ENCODE measurements at regions not wholly inside any gene's neighbourhood (a gene's known extent, or its start where the extent isn't known, plus 50 kb on each side); places are given as distances from the start of the nearest gene placed in this dataset.

GRCh38 chr18:64294967-64295366, 146.1 kb upstream of the LINC00305 start:
- Histone ChIP-seq H3K79me2 (ENCODE audit: low read length) (no peaks in the 10 kb centered on the region), H3K9me3 (ENCODE audit: insufficient read depth, low read length) (no peaks in the 10 kb centered on the region), H3K4me3 (ENCODE audit: low read length) (no peak overlapping the region), H3K27ac (ENCODE audit: low read length) (no peak overlapping the region), H3K4me2 (ENCODE audit: low read length) (no peak overlapping the region), H3K27me3 (ENCODE audit: low read depth, low read length) (no peaks in the 10 kb centered on the region), H3K36me3 (replicated peaks; ENCODE audit: low read depth, low read length) (no peaks in the 10 kb centered on the region), H3K4me1 (ENCODE audit: low read length) (no peaks in the 10 kb centered on the region), H2AFZ (ENCODE audit: low read depth, low read length) (no peak overlapping the region), H3K9ac (ENCODE audit: low read length) (no peak overlapping the region), H4K20me1 (ENCODE audit: insufficient read depth, low read length) (no peaks in the 10 kb centered on the region)
- TF ChIP-seq, protein P1, sequence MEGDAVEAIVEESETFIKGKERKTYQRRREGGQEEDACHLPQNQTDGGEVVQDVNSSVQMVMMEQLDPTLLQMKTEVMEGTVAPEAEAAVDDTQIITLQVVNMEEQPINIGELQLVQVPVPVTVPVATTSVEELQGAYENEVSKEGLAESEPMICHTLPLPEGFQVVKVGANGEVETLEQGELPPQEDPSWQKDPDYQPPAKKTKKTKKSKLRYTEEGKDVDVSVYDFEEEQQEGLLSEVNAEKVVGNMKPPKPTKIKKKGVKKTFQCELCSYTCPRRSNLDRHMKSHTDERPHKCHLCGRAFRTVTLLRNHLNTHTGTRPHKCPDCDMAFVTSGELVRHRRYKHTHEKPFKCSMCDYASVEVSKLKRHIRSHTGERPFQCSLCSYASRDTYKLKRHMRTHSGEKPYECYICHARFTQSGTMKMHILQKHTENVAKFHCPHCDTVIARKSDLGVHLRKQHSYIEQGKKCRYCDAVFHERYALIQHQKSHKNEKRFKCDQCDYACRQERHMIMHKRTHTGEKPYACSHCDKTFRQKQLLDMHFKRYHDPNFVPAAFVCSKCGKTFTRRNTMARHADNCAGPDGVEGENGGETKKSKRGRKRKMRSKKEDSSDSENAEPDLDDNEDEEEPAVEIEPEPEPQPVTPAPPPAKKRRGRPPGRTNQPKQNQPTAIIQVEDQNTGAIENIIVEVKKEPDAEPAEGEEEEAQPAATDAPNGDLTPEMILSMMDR (IDR thresholded peaks at IDR 0.05; ENCODE audit: low read depth, low read length): no peak
- no peak for TF ChIP-seq EZH2phosphoT487 (IDR thresholded peaks at IDR 0.05; ENCODE audit: low read depth)

DNA sequence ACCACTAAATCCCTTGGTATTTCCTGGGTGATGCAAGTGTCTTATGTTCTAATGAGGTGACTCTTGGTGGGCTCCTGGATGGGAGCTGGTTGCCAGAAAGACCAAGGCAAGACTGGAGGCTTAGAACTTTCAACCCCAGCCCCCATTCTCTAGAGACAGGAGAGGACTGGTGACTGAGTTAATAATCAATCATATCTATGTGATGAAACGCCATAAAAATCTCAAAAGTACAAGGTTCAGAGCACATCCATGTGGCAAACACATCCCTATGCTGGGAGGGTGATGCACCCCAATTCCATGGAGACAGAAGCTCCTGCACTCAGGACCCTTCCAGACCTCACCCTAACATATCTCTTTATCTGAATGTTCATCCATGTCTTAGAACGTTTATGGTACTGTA, 139.5 kb upstream of the LINC00305 start:
- H3K36me3 ChIP-seq (replicated peaks; ENCODE audit: low read depth, low read length): no peaks in the 10 kb centered on the region
- H3K27ac ChIP-seq (ENCODE audit: low read length): no peak overlapping the region
- no peaks in the 10 kb centered on the region for H4K20me1 ChIP-seq (ENCODE audit: insufficient read depth, low read length)
- H3K4me3 ChIP-seq (ENCODE audit: low read length): no peak overlapping the region
- no peak overlapping the region for H2AFZ ChIP-seq (ENCODE audit: low read depth, low read length)
- H3K4me1 ChIP-seq (ENCODE audit: low read length): no peaks in the 10 kb centered on the region
- H3K79me2 ChIP-seq (ENCODE audit: low read length): no peaks in the 10 kb centered on the region
- no peaks in the 10 kb centered on the region for H3K9me3 ChIP-seq (ENCODE audit: insufficient read depth, low read length)
- no peaks in the 10 kb centered on the region for H3K27me3 ChIP-seq (ENCODE audit: low read depth, low read length)
- no peak overlapping the region for H3K4me2 ChIP-seq (ENCODE audit: low read length)
- no peak for TF ChIP-seq EZH2phosphoT487 (IDR thresholded peaks at IDR 0.05; ENCODE audit: low read depth)
- TF ChIP-seq, protein P1 (IDR thresholded peaks at IDR 0.05; ENCODE audit: low read depth, low read length): no peak
- H3K9ac ChIP-seq (ENCODE audit: low read length): no peak overlapping the region

DNA sequence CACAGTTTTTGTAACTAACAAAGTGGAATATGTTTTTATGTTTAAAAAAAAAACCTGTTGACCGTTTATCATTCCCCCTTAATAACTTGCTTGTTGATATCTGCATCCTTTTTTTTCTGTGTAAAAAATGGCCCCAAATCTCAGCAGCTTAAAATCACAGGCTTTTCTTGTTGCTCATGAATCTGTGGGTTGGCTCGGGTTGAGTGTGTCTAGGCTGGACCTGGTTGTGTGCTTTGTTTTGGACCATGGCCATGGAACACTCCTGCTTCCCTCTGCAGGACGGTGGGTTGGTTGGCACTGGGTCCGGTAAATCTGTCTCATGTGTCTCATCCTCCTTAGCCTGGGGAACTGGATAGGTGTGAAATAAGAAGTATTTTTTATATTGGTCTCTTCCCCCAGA, 139.0 kb upstream of the LINC00305 start:
- no peaks in the 10 kb centered on the region for H4K20me1 ChIP-seq (ENCODE audit: insufficient read depth, low read length)
- no peak for TF ChIP-seq EZH2phosphoT487 (IDR thresholded peaks at IDR 0.05; ENCODE audit: low read depth)
- H3K9ac ChIP-seq (ENCODE audit: low read length): no peak overlapping the region
- no peaks in the 10 kb centered on the region for H3K27me3 ChIP-seq (ENCODE audit: low read depth, low read length)
- H3K4me3 ChIP-seq (ENCODE audit: low read length): no peak overlapping the region
- no peak overlapping the region for H2AFZ ChIP-seq (ENCODE audit: low read depth, low read length)
- H3K36me3 ChIP-seq (replicated peaks; ENCODE audit: low read depth, low read length): no peaks in the 10 kb centered on the region
- H3K4me2 ChIP-seq (ENCODE audit: low read length): no peak overlapping the region
- no peak overlapping the region for H3K27ac ChIP-seq (ENCODE audit: low read length)
- no peaks in the 10 kb centered on the region for H3K9me3 ChIP-seq (ENCODE audit: insufficient read depth, low read length)
- H3K4me1 ChIP-seq (ENCODE audit: low read length): no peaks in the 10 kb centered on the region
- no peaks in the 10 kb centered on the region for H3K79me2 ChIP-seq (ENCODE audit: low read length)

DNA sequence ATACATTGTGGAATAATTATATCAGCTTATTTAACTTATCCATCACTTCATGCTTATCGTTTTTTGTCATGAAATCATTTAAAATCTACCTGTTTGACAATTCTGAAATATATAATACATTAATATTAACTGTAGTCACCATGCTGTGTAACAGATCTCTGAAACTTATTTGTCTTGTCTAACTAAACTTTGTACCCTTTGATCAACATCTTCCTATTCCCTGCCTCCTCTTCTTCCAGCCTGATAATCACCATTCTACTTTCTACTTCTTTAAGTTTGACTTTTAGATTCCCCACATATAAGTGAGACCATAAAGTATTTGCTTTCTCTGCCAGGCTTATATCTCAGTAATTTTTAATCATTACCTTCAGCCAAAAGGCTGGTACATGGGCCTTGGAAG, 134.2 kb upstream of the LINC00305 start:
- H3K27ac ChIP-seq (ENCODE audit: low read length): no peak overlapping the region
- H3K4me3 ChIP-seq (ENCODE audit: low read length): no peak overlapping the region
- H2AFZ ChIP-seq (ENCODE audit: low read depth, low read length): no peak overlapping the region
- H3K4me2 ChIP-seq (ENCODE audit: low read length): no peak overlapping the region
- no peaks in the 10 kb centered on the region for H4K20me1 ChIP-seq (ENCODE audit: insufficient read depth, low read length)
- no peaks in the 10 kb centered on the region for H3K36me3 ChIP-seq (replicated peaks; ENCODE audit: low read depth, low read length)
- H3K9ac ChIP-seq (ENCODE audit: low read length): no peak overlapping the region
- no peaks in the 10 kb centered on the region for H3K27me3 ChIP-seq (ENCODE audit: low read depth, low read length)
- TF ChIP-seq, protein P1 (IDR thresholded peaks at IDR 0.05; ENCODE audit: low read depth, low read length): no peak
- TF ChIP-seq EZH2phosphoT487 (IDR thresholded peaks at IDR 0.05; ENCODE audit: low read depth): no peak
- H3K9me3 ChIP-seq (ENCODE audit: insufficient read depth, low read length): 0 out of 2 replicates have a peak, but pooled peaks cover 5% of the 10 kb centered on the region
- H3K4me1 ChIP-seq (ENCODE audit: low read length): no peaks in the 10 kb centered on the region
- H3K79me2 ChIP-seq (ENCODE audit: low read length): no peaks in the 10 kb centered on the region

- Histone ChIP-seq H4K20me1 (ENCODE audit: insufficient read depth, low read length) (no peaks in the 10 kb centered on the region), H3K4me1 (ENCODE audit: low read length) (peaks cover 4% of the 10 kb centered on the region; the same call in 1 of the 2 replicates), H3K27me3 (ENCODE audit: low read depth, low read length) (no peaks in the 10 kb centered on the region), H3K27ac (ENCODE audit: low read length) (no peak overlapping the region), H3K79me2 (ENCODE audit: low read length) (no peaks in the 10 kb centered on the region), H2AFZ (ENCODE audit: low read depth, low read length) (no peak overlapping the region), H3K9ac (ENCODE audit: low read length) (no peak overlapping the region), H3K4me3 (ENCODE audit: low read length) (no peak overlapping the region), H3K36me3 (replicated peaks; ENCODE audit: low read depth, low read length) (no peaks in the 10 kb centered on the region), H3K4me2 (ENCODE audit: low read length) (no peak overlapping the region), H3K9me3 (ENCODE audit: insufficient read depth, low read length) (0 out of 2 replicates have a peak, but pooled peaks cover 5% of the 10 kb centered on the region)
- TF ChIP-seq, protein P1 (IDR thresholded peaks at IDR 0.05; ENCODE audit: low read depth, low read length): no peak
- no peak for TF ChIP-seq EZH2phosphoT487 (IDR thresholded peaks at IDR 0.05; ENCODE audit: low read depth)
Observed at GRCh38 chr18:64278026-64278425, 129.1 kb upstream of the LINC00305 start.

Data from OCI-LY3 (cell line).